ENCODE measurements at regions not wholly inside any gene's neighbourhood (a gene's known extent, or its start where the extent isn't known, plus 50 kb on each side); places are given as distances from the start of the nearest gene placed in this dataset.
A peak's percentile ranks its signal among the peaks of the same experiment; 100 is the strongest.

- DNase-seq (ENCODE audit: low spot score) = no peak
Observed at GRCh38 chr3:82100378-82100777, 338.9 kb upstream of the GBE1 start.

- no peak for DNase-seq (ENCODE audit: low spot score)
Observed at GRCh38 chr3:82093641-82094040, 332.2 kb upstream of the GBE1 start.

- no peak for DNase-seq (ENCODE audit: low spot score)
Observed at GRCh38 chr3:82088749-82089148, 327.3 kb upstream of the GBE1 start.

- no peak for DNase-seq (ENCODE audit: low spot score)
Observed at GRCh38 chr3:82087958-82088357, 326.5 kb upstream of the GBE1 start.

GRCh38 chr3:82085851-82086475, 324.5 kb upstream of the GBE1 start:
- DNase-seq (ENCODE audit: low spot score) = no peak

GRCh38 chr3:82085356-82085755, 323.9 kb upstream of the GBE1 start:
- no peak for DNase-seq (ENCODE audit: low spot score)

GRCh38 chr3:82084824-82085223, 323.4 kb upstream of the GBE1 start:
- DNase-seq (ENCODE audit: low spot score) = no peak

GRCh38 chr3:82082796-82083195, 321.4 kb upstream of the GBE1 start:
- no peak for DNase-seq (ENCODE audit: low spot score)

GRCh38 chr3:82081351-82081750, 319.9 kb upstream of the GBE1 start:
- no peak for DNase-seq (ENCODE audit: low spot score)

- no peak for DNase-seq (ENCODE audit: low spot score)
Observed at GRCh38 chr3:82080792-82081191, 319.3 kb upstream of the GBE1 start.

- DNase-seq (ENCODE audit: low spot score) = no peak
Observed at GRCh38 chr3:82080261-82080660, 318.8 kb upstream of the GBE1 start.

GRCh38 chr3:82079335-82079890, 318.0 kb upstream of the GBE1 start:
- DNase-seq (ENCODE audit: low spot score) = no peak

- DNase-seq (ENCODE audit: low spot score) = no peak
Observed at GRCh38 chr3:82078246-82078645, 316.8 kb upstream of the GBE1 start.

GRCh38 chr3:82067420-82067819, 306.0 kb upstream of the GBE1 start:
- no peak for DNase-seq (ENCODE audit: low spot score)

- no peak for DNase-seq (ENCODE audit: low spot score)
Observed at GRCh38 chr3:82058809-82059208, 297.4 kb upstream of the GBE1 start.

GRCh38 chr3:82055792-82056191, 294.3 kb upstream of the GBE1 start:
- peak; percentile 24 for DNase-seq (ENCODE audit: low spot score)

- no peak for DNase-seq (ENCODE audit: low spot score)
Observed at GRCh38 chr3:82054849-82055248, 293.4 kb upstream of the GBE1 start.

- DNase-seq (ENCODE audit: low spot score) = no peak
Observed at GRCh38 chr3:82053236-82053635, 291.8 kb upstream of the GBE1 start.

- DNase-seq (ENCODE audit: low spot score) = no peak
Observed at GRCh38 chr3:82050382-82050781, 288.9 kb upstream of the GBE1 start.

GRCh38 chr3:82048711-82049110, 287.3 kb upstream of the GBE1 start:
- DNase-seq (ENCODE audit: low spot score) = no peak

- DNase-seq (ENCODE audit: low spot score) = no peak
Observed at GRCh38 chr3:82044930-82045705, 283.7 kb upstream of the GBE1 start.

- no peak for DNase-seq (ENCODE audit: low spot score)
Observed at GRCh38 chr3:82038556-82038955, 277.1 kb upstream of the GBE1 start.

GRCh38 chr3:82033186-82033585, 271.7 kb upstream of the GBE1 start:
- DNase-seq (ENCODE audit: low spot score) = no peak
